ENCODE measurements at regions not wholly inside any gene's neighbourhood (a gene's known extent, or its start where the extent isn't known, plus 50 kb on each side); places are given as distances from the start of the nearest gene placed in this dataset.

DNA sequence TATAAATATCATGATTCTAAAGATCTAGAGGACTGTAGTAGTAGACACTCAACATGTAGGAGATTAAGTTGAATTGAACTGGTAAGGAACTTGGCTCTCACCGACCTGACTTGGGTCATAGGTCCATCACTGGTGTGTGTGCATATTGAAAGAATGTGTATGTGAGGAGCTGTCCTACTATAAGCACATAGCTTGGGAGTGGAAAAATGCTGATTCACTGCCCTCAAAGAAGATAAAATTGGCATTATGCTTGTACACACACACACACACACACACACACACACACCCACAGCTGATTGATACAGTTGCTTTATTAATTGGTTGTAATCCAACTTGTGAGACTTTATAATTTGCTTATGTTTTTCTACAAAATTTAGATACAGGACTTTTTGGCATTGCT is 411.0 kb upstream of the NR2F2 start (continued):
- no peak for TF ChIP-seq ATF2 (IDR thresholded peaks at IDR 0.05; ENCODE audit: low read length)
- no peak for TF ChIP-seq ASH2L (IDR thresholded peaks at IDR 0.05; ENCODE audit: low read length)
- TF ChIP-seq BACH1 (IDR thresholded peaks at IDR 0.05; ENCODE audit: low read length) = no peak
- TF ChIP-seq ZNF274 (IDR thresholded peaks at IDR 0.05; ENCODE audit: borderline replicate concordance, extremely low read depth, low read length) = no peak
- no peak for TF ChIP-seq RFX5 (IDR thresholded peaks at IDR 0.05; ENCODE audit: borderline replicate concordance, low read depth, low read length)
- TF ChIP-seq EP300 (IDR thresholded peaks at IDR 0.05; ENCODE audit: borderline replicate concordance in 1 of 2, low read depth in 2 of 2, low read length in 2 of 2) = no peak

All from H1 (cell line).